ENCODE measurements at regions not wholly inside any gene's neighbourhood (a gene's known extent, or its start where the extent isn't known, plus 50 kb on each side); places are given as distances from the start of the nearest gene placed in this dataset.

GRCh38 chr20:6979621-6980020 lies 212.1 kb downstream of the BMP2 start:
- Histone ChIP-seq H2AFZ (ENCODE audit: low read depth) (no peak overlapping the region), H3K27me3 (ENCODE audit: insufficient read depth) (no peaks in the 10 kb centered on the region), H3K36me3 (replicated peaks in 1 of 2; ENCODE audit: control insufficient read depth in 1 of 2, insufficient read depth in 2 of 2, low read length in 1 of 2) (no peaks in the 10 kb centered on the region), H3F3A (replicated peaks; ENCODE audit: insufficient read depth) (no peaks in the 10 kb centered on the region), H3K79me2 (ENCODE audit: insufficient read depth) (no peaks in the 10 kb centered on the region), H3K4me3 (ENCODE audit: low read depth in 2 of 2, low read length in 1 of 2) (no peak overlapping the region), H4K20me1 (ENCODE audit: insufficient read depth) (no peaks in the 10 kb centered on the region), H3K9me2 (no peaks in the 10 kb centered on the region), H3K9me3 (0 out of 2 replicates have a peak, but pooled peaks cover 5% of the 10 kb centered on the region), H3K9ac (no peak overlapping the region), H3K4me1 (ENCODE audit: control insufficient read depth in 1 of 2, insufficient read depth in 2 of 2, low read depth in 1 of 2, low read length in 1 of 2) (no peaks in the 10 kb centered on the region), H3K4me2 (no peak overlapping the region), H3K27ac (ENCODE audit: low read depth in 2 of 2, low read length in 1 of 2) (no peak overlapping the region)
- ChIA-PET POLR2A (no interaction called here), CTCF (no interaction called here)
- DNase-seq: no peak
- 13% methylated on average over 2 of the region's 2 CpGs for WGBS (ENCODE audit: low lambda C conversion rate)
- TF ChIP-seq EP300 (IDR thresholded peaks at IDR 0.05; ENCODE audit: borderline replicate concordance in 1 of 2, low read depth in 1 of 2, low read length in 1 of 2) (no peak), ZBTB33 (IDR thresholded peaks at IDR 0.05; ENCODE audit: borderline replicate concordance, low read depth) (no peak), MXI1 (IDR thresholded peaks at IDR 0.05; ENCODE audit: low read depth, low read length) (no peak), MEF2A (IDR thresholded peaks at IDR 0.05; ENCODE audit: borderline replicate concordance, low read depth) (no peak), RCOR1 (IDR thresholded peaks at IDR 0.05; ENCODE audit: low read length) (no peak), SMC3 (IDR thresholded peaks at IDR 0.05; ENCODE audit: low read depth, low read length) (no peak), FOXM1 (IDR thresholded peaks at IDR 0.05; ENCODE audit: low read depth) (no peak), PBX3 (IDR thresholded peaks at IDR 0.05) (no peak), CTCF (IDR thresholded peaks at IDR 0.05) (no peak), POLR2AphosphoS5 (IDR thresholded peaks at IDR 0.05; ENCODE audit: low read depth, low read length) (no peak), GATA2 (CRISPR knock-in tag; IDR thresholded peaks at IDR 0.05) (no peak), SIN3A (IDR thresholded peaks at IDR 0.05; ENCODE audit: borderline replicate concordance, low read depth, low read length) (no peak), TCF12 (IDR thresholded peaks at IDR 0.05) (no peak), JUND (IDR thresholded peaks at IDR 0.05) (no peak), MAX (IDR thresholded peaks at IDR 0.05; ENCODE audit: low read depth) (no peak), FOSL2 (IDR thresholded peaks at IDR 0.05; ENCODE audit: borderline replicate concordance, low read depth) (no peak), TEAD4 (IDR thresholded peaks at IDR 0.05; ENCODE audit: borderline replicate concordance, insufficient read depth) (no peak)
- TF ChIP-seq, protein P1, sequence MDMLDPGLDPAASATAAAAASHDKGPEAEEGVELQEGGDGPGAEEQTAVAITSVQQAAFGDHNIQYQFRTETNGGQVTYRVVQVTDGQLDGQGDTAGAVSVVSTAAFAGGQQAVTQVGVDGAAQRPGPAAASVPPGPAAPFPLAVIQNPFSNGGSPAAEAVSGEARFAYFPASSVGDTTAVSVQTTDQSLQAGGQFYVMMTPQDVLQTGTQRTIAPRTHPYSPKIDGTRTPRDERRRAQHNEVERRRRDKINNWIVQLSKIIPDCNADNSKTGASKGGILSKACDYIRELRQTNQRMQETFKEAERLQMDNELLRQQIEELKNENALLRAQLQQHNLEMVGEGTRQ (IDR thresholded peaks at IDR 0.05; ENCODE audit: borderline replicate concordance, low read depth, low read length): no peak
- TF ChIP-seq, protein P2, sequence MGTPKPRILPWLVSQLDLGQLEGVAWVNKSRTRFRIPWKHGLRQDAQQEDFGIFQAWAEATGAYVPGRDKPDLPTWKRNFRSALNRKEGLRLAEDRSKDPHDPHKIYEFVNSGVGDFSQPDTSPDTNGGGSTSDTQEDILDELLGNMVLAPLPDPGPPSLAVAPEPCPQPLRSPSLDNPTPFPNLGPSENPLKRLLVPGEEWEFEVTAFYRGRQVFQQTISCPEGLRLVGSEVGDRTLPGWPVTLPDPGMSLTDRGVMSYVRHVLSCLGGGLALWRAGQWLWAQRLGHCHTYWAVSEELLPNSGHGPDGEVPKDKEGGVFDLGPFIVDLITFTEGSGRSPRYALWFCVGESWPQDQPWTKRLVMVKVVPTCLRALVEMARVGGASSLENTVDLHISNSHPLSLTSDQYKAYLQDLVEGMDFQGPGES (IDR thresholded peaks at IDR 0.05; ENCODE audit: low read depth, low read length): no peak
- TF ChIP-seq, protein P3, sequence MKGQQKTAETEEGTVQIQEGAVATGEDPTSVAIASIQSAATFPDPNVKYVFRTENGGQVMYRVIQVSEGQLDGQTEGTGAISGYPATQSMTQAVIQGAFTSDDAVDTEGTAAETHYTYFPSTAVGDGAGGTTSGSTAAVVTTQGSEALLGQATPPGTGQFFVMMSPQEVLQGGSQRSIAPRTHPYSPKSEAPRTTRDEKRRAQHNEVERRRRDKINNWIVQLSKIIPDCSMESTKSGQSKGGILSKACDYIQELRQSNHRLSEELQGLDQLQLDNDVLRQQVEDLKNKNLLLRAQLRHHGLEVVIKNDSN (IDR thresholded peaks at IDR 0.05; ENCODE audit: borderline replicate concordance, low read depth): no peak
